Naive thymus-derived CD4-positive, alpha-beta T cell (primary cell): ENCODE measurements at regions not wholly inside any gene's neighbourhood (a gene's known extent, or its start where the extent isn't known, plus 50 kb on each side); places are given as distances from the start of the nearest gene placed in this dataset.

Source experiments
- ATAC-seq: fragments of 150-1000 bp; cut with Tn5 transposase; 2 replicates; pipeline ENCODE4 v1.10.0; 2021; ENCODE audit warnings: mild to moderate bottlenecking, moderate library complexity
- CTCF ChIA-PET: fragments of 350-600 bp; sonication (Branson Sonifier 250); formaldehyde crosslinking; loops from one replicate; lab custom pipeline; 2021; ENCODE audit warnings: antibody characterized with exemption; lab: Charles Lee
- POLR2A ChIA-PET: fragments of 350-600 bp; sonication (Branson Sonifier 250); formaldehyde crosslinking; loops from one replicate; lab custom pipeline; 2021; ENCODE audit warnings: antibody characterized with exemption, inconsistent platforms; lab: Charles Lee
- DNase-seq, 9 donors: peaks; one replicate each; pipeline versions ENCODE4 v3.0.0 to v3.0.0-alpha.2; 2020 to 2022; ENCODE audit warnings: mixed read lengths in 1 of 9
- H3K27ac ChIP-seq: one replicate; pipeline ENCODE4 v1.7.0; 2013; ENCODE audit warnings: mild to moderate bottlenecking, low read depth, low read length, moderate library complexity
- H3K27me3 ChIP-seq, 2 donors: one replicate each; pipeline ENCODE4 v1.7.0; 2013; ENCODE audit warnings: low read length in 2 of 2, mild to moderate bottlenecking in 2 of 2, moderate library complexity in 2 of 2; ENCODE audit not compliant: control insufficient read depth in 2 of 2, insufficient read depth in 2 of 2
- H3K36me3 ChIP-seq, 3 experiments: 1 replicate in 2 of 3; 2 replicates in 1 of 3; pipeline ENCODE4 v1.7.0; 2013; ENCODE audit warnings: low read length in 3 of 3, mild to moderate bottlenecking in 3 of 3, moderate library complexity in 1 of 3; ENCODE audit not compliant: insufficient read depth in 3 of 3, control insufficient read depth in 2 of 3
- H3K4me1 ChIP-seq, 2 donors: one replicate each; pipeline ENCODE4 v1.7.0; 2013; ENCODE audit warnings: low read length in 2 of 2, mild to moderate bottlenecking in 2 of 2, moderate library complexity in 1 of 2; ENCODE audit not compliant: control insufficient read depth in 2 of 2, insufficient read depth in 2 of 2
- H3K4me3 ChIP-seq: 2 replicates; pipeline ENCODE4 v1.7.0; 2013; ENCODE audit warnings: mild to moderate bottlenecking, low read length
- H3K9me3 ChIP-seq, 3 experiments: 1 replicate in 2 of 3; 2 replicates in 1 of 3; pipeline ENCODE4 v1.7.0; 2013; ENCODE audit warnings: low read length in 3 of 3; ENCODE audit not compliant: control insufficient read depth in 2 of 3
- H3K27ac Mint-ChIP-seq, 9 donors: one replicate each; pipeline ENCODE4 v1.8.0; 2020 to 2022; ENCODE audit warnings: mixed read lengths in 9 of 9, mild to moderate bottlenecking in 8 of 9, moderate library complexity in 5 of 9, inconsistent platforms in 2 of 9
- H3K27me3 Mint-ChIP-seq, 5 donors: one replicate each; pipeline ENCODE4 v1.8.0; 2021 to 2022; ENCODE audit warnings: mixed read lengths in 5 of 5, mild to moderate bottlenecking in 1 of 5
- H3K36me3 Mint-ChIP-seq, 5 donors: one replicate each; pipeline ENCODE4 v1.8.0; 2020 to 2022; ENCODE audit warnings: mixed read lengths in 5 of 5, mild to moderate bottlenecking in 3 of 5, inconsistent platforms in 1 of 5
- H3K4me1 Mint-ChIP-seq, 7 donors: one replicate each; pipeline ENCODE4 v1.8.0; 2020 to 2022; ENCODE audit warnings: mixed read lengths in 7 of 7, mild to moderate bottlenecking in 3 of 7, inconsistent platforms in 1 of 7
- H3K4me3 Mint-ChIP-seq, 10 donors: one replicate each; pipeline ENCODE4 v1.8.0; 2020 to 2022; ENCODE audit warnings: mild to moderate bottlenecking in 10 of 10, mixed read lengths in 10 of 10, moderate library complexity in 6 of 10, inconsistent platforms in 2 of 10
- H3K9me3 Mint-ChIP-seq, 11 donors: one replicate each; pipeline ENCODE4 v1.8.0; 2020 to 2022; ENCODE audit warnings: mixed read lengths in 11 of 11, mild to moderate bottlenecking in 4 of 11, inconsistent platforms in 1 of 11, moderate library complexity in 1 of 11
- intact Hi-C, 2 donors: fragments of 100-400 bp; cut with micrococcal nuclease; formaldehyde crosslinking; loops; one replicate each; pipeline ENCODE4 v1.15.1; 2023

GRCh38 chr5:84724683-84725082 is 340.0 kb upstream of the EDIL3 start:
- ATAC-seq (no peak), DNase-seq (no peak)
- no peaks in the 10 kb centered on the region for H3K27me3 ChIP-seq
- no peak overlapping the region for H3K4me3 ChIP-seq
- Mint-ChIP-seq H3K27ac (no peak overlapping the region), H3K36me3 (no peaks in the 10 kb centered on the region), H3K9me3 (peaks cover 0 to 10% (median 3%) of the 10 kb centered on the region in 11 donors), H3K4me1 (no peaks in the 10 kb centered on the region), H3K4me3 (no peak overlapping the region), H3K27me3 (no peaks in the 10 kb centered on the region)
- H3K9me3 ChIP-seq: no peaks in the 10 kb centered on the region
- intact Hi-C loops: no loop called here
- CTCF ChIA-PET: no interaction called here
- POLR2A ChIA-PET: no interaction called here
- H3K36me3 ChIP-seq: no peaks in the 10 kb centered on the region
- H3K4me1 ChIP-seq: no peaks in the 10 kb centered on the region
- no peak overlapping the region for H3K27ac ChIP-seq

GRCh38 chr5:84724181-84724580 is 339.5 kb upstream of the EDIL3 start:
- no peak overlapping the region for H3K4me3 Mint-ChIP-seq
- Histone ChIP-seq H3K27me3 (no peaks in the 10 kb centered on the region), H3K27ac (no peak overlapping the region), H3K36me3 (no peaks in the 10 kb centered on the region), H3K4me3 (no peak overlapping the region), H3K4me1 (no peaks in the 10 kb centered on the region), H3K9me3 (no peaks in the 10 kb centered on the region)
- no peaks in the 10 kb centered on the region for H3K4me1 Mint-ChIP-seq
- intact Hi-C loops: no loop called here
- H3K27me3 Mint-ChIP-seq: no peaks in the 10 kb centered on the region
- ChIA-PET POLR2A (no interaction called here), CTCF (no interaction called here)
- no peak overlapping the region for H3K27ac Mint-ChIP-seq
- H3K36me3 Mint-ChIP-seq: no peaks in the 10 kb centered on the region
- H3K9me3 Mint-ChIP-seq: peaks cover 0 to 9% (median 3%) of the 10 kb centered on the region in 11 donors
- ATAC-seq (no peak), DNase-seq (no peak)

GRCh38 chr5:84718377-84718776 is 333.7 kb upstream of the EDIL3 start:
- H3K36me3 ChIP-seq: no peaks in the 10 kb centered on the region
- no peak for ATAC-seq
- Mint-ChIP-seq H3K27ac (no peak overlapping the region), H3K9me3 (peaks cover 0 to 17% (median 3%) of the 10 kb centered on the region in 11 donors), H3K27me3 (no peaks in the 10 kb centered on the region), H3K4me3 (no peak overlapping the region), H3K4me1 (no peaks in the 10 kb centered on the region), H3K36me3 (no peaks in the 10 kb centered on the region)
- intact Hi-C loops: no loop called here
- no peak overlapping the region for H3K4me3 ChIP-seq
- CTCF ChIA-PET: no interaction called here
- H3K4me1 ChIP-seq: no peaks in the 10 kb centered on the region
- POLR2A ChIA-PET: no interaction called here
- H3K9me3 ChIP-seq: no peaks in the 10 kb centered on the region
- no peak overlapping the region for H3K27ac ChIP-seq
- DNase-seq: no peak
- no peaks in the 10 kb centered on the region for H3K27me3 ChIP-seq

- intact Hi-C loops: no loop called here
- Histone ChIP-seq H3K27ac (no peak overlapping the region), H3K4me3 (no peak overlapping the region), H3K9me3 (no peaks in the 10 kb centered on the region), H3K27me3 (no peaks in the 10 kb centered on the region), H3K36me3 (no peaks in the 10 kb centered on the region), H3K4me1 (no peaks in the 10 kb centered on the region)
- POLR2A ChIA-PET: no interaction called here
- H3K27me3 Mint-ChIP-seq: no peaks in the 10 kb centered on the region
- CTCF ChIA-PET: no interaction called here
- ATAC-seq (no peak), DNase-seq (no peak)
- H3K27ac Mint-ChIP-seq: no peak overlapping the region
- H3K9me3 Mint-ChIP-seq: peaks cover 0 to 25% (median 3%) of the 10 kb centered on the region in 11 donors
- H3K36me3 Mint-ChIP-seq: no peaks in the 10 kb centered on the region
- H3K4me1 Mint-ChIP-seq: no peaks in the 10 kb centered on the region
- H3K4me3 Mint-ChIP-seq: no peak overlapping the region
These were observed 331.0 kb upstream of the EDIL3 start for GRCh38 chr5:84715686-84716085.

- Mint-ChIP-seq H3K27me3 (no peaks in the 10 kb centered on the region), H3K27ac (no peak overlapping the region), H3K4me1 (no peaks in the 10 kb centered on the region), H3K36me3 (no peaks in the 10 kb centered on the region), H3K4me3 (no peak overlapping the region), H3K9me3 (peaks cover 0 to 25% (median 2%) of the 10 kb centered on the region in 11 donors)
- no peak overlapping the region for H3K27ac ChIP-seq
- H3K9me3 ChIP-seq: no peaks in the 10 kb centered on the region
- CTCF ChIA-PET: no interaction called here
- no peak overlapping the region for H3K4me3 ChIP-seq
- H3K27me3 ChIP-seq: no peaks in the 10 kb centered on the region
- H3K36me3 ChIP-seq: no peaks in the 10 kb centered on the region
- no peaks in the 10 kb centered on the region for H3K4me1 ChIP-seq
- DNase-seq (no peak), ATAC-seq (no peak)
- intact Hi-C loops: no loop called here
- POLR2A ChIA-PET: no interaction called here
These were observed 330.4 kb upstream of the EDIL3 start for GRCh38 chr5:84715091-84715490.

- intact Hi-C loops: no loop called here
- H3K4me1 Mint-ChIP-seq: no peaks in the 10 kb centered on the region
- H3K9me3 Mint-ChIP-seq: peaks cover 0 to 24% (median 3%) of the 10 kb centered on the region in 11 donors
- ATAC-seq: no peak
- no peaks in the 10 kb centered on the region for H3K9me3 ChIP-seq
- POLR2A ChIA-PET: no interaction called here
- no peak overlapping the region for H3K4me3 Mint-ChIP-seq
- no peaks in the 10 kb centered on the region for H3K27me3 ChIP-seq
- H3K36me3 ChIP-seq: no peaks in the 10 kb centered on the region
- H3K36me3 Mint-ChIP-seq: no peaks in the 10 kb centered on the region
- H3K27me3 Mint-ChIP-seq: no peaks in the 10 kb centered on the region
- no peaks in the 10 kb centered on the region for H3K4me1 ChIP-seq
- no peak overlapping the region for H3K27ac Mint-ChIP-seq
- no peak for DNase-seq
- no peak overlapping the region for H3K4me3 ChIP-seq
- H3K27ac ChIP-seq: no peak overlapping the region
- CTCF ChIA-PET: no interaction called here
These were observed 324.4 kb upstream of the EDIL3 start for GRCh38 chr5:84709075-84709474.

GRCh38 chr5:84706678-84707641 is 322.3 kb upstream of the EDIL3 start:
- H3K4me3 Mint-ChIP-seq: no peak overlapping the region
- POLR2A ChIA-PET: no interaction called here
- Histone ChIP-seq H3K9me3 (no peaks in the 10 kb centered on the region), H3K27me3 (no peaks in the 10 kb centered on the region), H3K4me1 (no peaks in the 10 kb centered on the region), H3K36me3 (no peaks in the 10 kb centered on the region), H3K4me3 (no peak overlapping the region), H3K27ac (no peak overlapping the region)
- no peak overlapping the region for H3K27ac Mint-ChIP-seq
- no peaks in the 10 kb centered on the region for H3K36me3 Mint-ChIP-seq
- CTCF ChIA-PET: no interaction called here
- H3K27me3 Mint-ChIP-seq: no peaks in the 10 kb centered on the region
- ATAC-seq: no peak
- DNase-seq: no peak
- no peaks in the 10 kb centered on the region for H3K4me1 Mint-ChIP-seq
- intact Hi-C loops: no loop called here
- H3K9me3 Mint-ChIP-seq: peaks cover 0 to 23% (median 5%) of the 10 kb centered on the region in 11 donors
